Activated B cell treated with CpG ODN at 0.5 μM for 24 hours (primary cell): ENCODE measurements at regions not wholly inside any gene's neighbourhood (a gene's known extent, or its start where the extent isn't known, plus 50 kb on each side); places are given as distances from the start of the nearest gene placed in this dataset.
"Not testable (repeated sequence)": the region's sequence is repeated elsewhere in the genome, so short reads cannot be mapped to it uniquely, and the experiment has no call there.

Source experiments
- ATAC-seq: fragments of 200-7000 bp; cut with Tn5 transposase; one replicate; pipeline ENCODE4 v1.10.0; 2021; ENCODE audit warnings: low read depth, mild to moderate bottlenecking, moderate library complexity
- CTCF ChIA-PET: fragments of 350-600 bp; sonication (Branson Sonifier 250); formaldehyde crosslinking; loops from one replicate; lab custom pipeline; 2021; ENCODE audit warnings: antibody characterized with exemption; lab: Charles Lee
- POLR2A ChIA-PET: fragments of 350-600 bp; sonication (Branson Sonifier 250); formaldehyde crosslinking; loops from one replicate; lab custom pipeline; 2021; ENCODE audit warnings: antibody characterized with exemption; lab: Charles Lee
- DNase-seq: peaks from one replicate; pipeline ENCODE4 v3.0.0; 2022
- H3K27ac Mint-ChIP-seq: one replicate; pipeline ENCODE4 v1.8.0; 2020; ENCODE audit warnings: mixed read lengths
- H3K27me3 Mint-ChIP-seq: one replicate; pipeline ENCODE4 v1.8.0; 2021; ENCODE audit warnings: mixed read lengths
- H3K36me3 Mint-ChIP-seq: one replicate; pipeline ENCODE4 v1.8.0; 2021; ENCODE audit warnings: low read depth, mixed read lengths
- H3K4me1 Mint-ChIP-seq: one replicate; pipeline ENCODE4 v1.8.0; 2021; ENCODE audit warnings: mixed read lengths
- H3K4me3 Mint-ChIP-seq: one replicate; pipeline ENCODE4 v1.8.0; 2020; ENCODE audit warnings: mild to moderate bottlenecking, mixed read lengths
- H3K9me3 Mint-ChIP-seq: one replicate; pipeline ENCODE4 v1.8.0; 2020; ENCODE audit warnings: mixed read lengths
- CTCF ChIP-seq: fragments of 200-600 bp; IDR thresholded peaks from one replicate; pipeline ENCODE4 v1.8.0; 2022; ENCODE audit warnings: antibody characterized with exemption, mild to moderate bottlenecking
- intact Hi-C: fragments of 100-400 bp; cut with micrococcal nuclease; formaldehyde crosslinking; loops from one replicate; pipeline ENCODE4 v1.15.1; 2024

GRCh38 chr10:46782001-46782874 lies 129.0 kb upstream of the PTPN20 start:
- H3K4me3 Mint-ChIP-seq, intact Hi-C loops, DNase-seq, ATAC-seq, H3K36me3 Mint-ChIP-seq, H3K27me3 Mint-ChIP-seq, CTCF ChIA-PET, H3K27ac Mint-ChIP-seq, H3K4me1 Mint-ChIP-seq, H3K9me3 Mint-ChIP-seq: not testable (repeated sequence)
- POLR2A ChIA-PET, result interaction anchor here (0.6 kb wide), 1 partner anchor 533 kb away, joined by 3 read pairs; no protein-coding TSS in a partner anchor

- POLR2A ChIA-PET, H3K4me1 Mint-ChIP-seq, H3K36me3 Mint-ChIP-seq, intact Hi-C loops, H3K4me3 Mint-ChIP-seq, H3K27me3 Mint-ChIP-seq, DNase-seq, H3K9me3 Mint-ChIP-seq, H3K27ac Mint-ChIP-seq, ATAC-seq, CTCF ChIA-PET: not testable (repeated sequence)
These were observed 126.6 kb upstream of the PTPN20 start for GRCh38 chr10:46784665-46785064.

GRCh38 chr10:46786125-46786517 lies 125.1 kb upstream of the PTPN20 start:
- intact Hi-C loops, H3K27me3 Mint-ChIP-seq, H3K36me3 Mint-ChIP-seq, H3K4me1 Mint-ChIP-seq, CTCF ChIA-PET, ATAC-seq, H3K27ac Mint-ChIP-seq, POLR2A ChIA-PET, DNase-seq, H3K9me3 Mint-ChIP-seq: not testable (repeated sequence)
- H3K4me3 Mint-ChIP-seq, result peak overlapping the region; percentile 53

- H3K27me3 Mint-ChIP-seq, intact Hi-C loops, H3K9me3 Mint-ChIP-seq, CTCF ChIA-PET, H3K27ac Mint-ChIP-seq, POLR2A ChIA-PET, H3K4me1 Mint-ChIP-seq, H3K36me3 Mint-ChIP-seq: not testable (repeated sequence)
- ATAC-seq, result peak; percentile 81
- DNase-seq, result peak; percentile 41
- H3K4me3 Mint-ChIP-seq, result peak overlapping the region; percentile 93
These were observed 124.5 kb upstream of the PTPN20 start for GRCh38 chr10:46786518-46787320.

- Mint-ChIP-seq H3K27ac (no peak overlapping the region), H3K27me3 (no peaks in the 10 kb centered on the region), H3K36me3 (no peaks in the 10 kb centered on the region), H3K4me3 (peak overlapping the region; percentile 93), H3K9me3 (no peaks in the 10 kb centered on the region), H3K4me1 (peaks cover 3% of the 10 kb centered on the region)
- intact Hi-C loops, result no loop called here
- no peak for ATAC-seq
- ChIA-PET CTCF (no interaction called here), POLR2A (no interaction called here)
- no peak for DNase-seq
- TF ChIP-seq CTCF, result no peak
These were observed 124.0 kb upstream of the PTPN20 start for GRCh38 chr10:46787321-46787615.

GRCh38 chr10:46792657-46793357 lies 118.4 kb upstream of the PTPN20 start:
- intact Hi-C loops, H3K36me3 Mint-ChIP-seq, ATAC-seq, H3K27ac Mint-ChIP-seq, H3K4me1 Mint-ChIP-seq, H3K27me3 Mint-ChIP-seq, DNase-seq, CTCF ChIA-PET, POLR2A ChIA-PET, H3K4me3 Mint-ChIP-seq, H3K9me3 Mint-ChIP-seq: not testable (repeated sequence)

- POLR2A ChIA-PET, DNase-seq, H3K27ac Mint-ChIP-seq, CTCF ChIA-PET, H3K27me3 Mint-ChIP-seq, ATAC-seq, intact Hi-C loops, H3K36me3 Mint-ChIP-seq, H3K9me3 Mint-ChIP-seq, H3K4me3 Mint-ChIP-seq, H3K4me1 Mint-ChIP-seq: not testable (repeated sequence)
These were observed 114.9 kb upstream of the PTPN20 start for GRCh38 chr10:46796351-46796750.

- ATAC-seq, POLR2A ChIA-PET, H3K9me3 Mint-ChIP-seq, H3K36me3 Mint-ChIP-seq, intact Hi-C loops, H3K27me3 Mint-ChIP-seq, DNase-seq, H3K4me3 Mint-ChIP-seq, CTCF ChIA-PET, H3K4me1 Mint-ChIP-seq, H3K27ac Mint-ChIP-seq: not testable (repeated sequence)
These were observed 109.2 kb upstream of the PTPN20 start for GRCh38 chr10:46802010-46802409.

GRCh38 chr10:46803082-46803481 lies 108.1 kb upstream of the PTPN20 start:
- ATAC-seq, DNase-seq, H3K4me1 Mint-ChIP-seq, H3K27ac Mint-ChIP-seq, H3K36me3 Mint-ChIP-seq, intact Hi-C loops, CTCF ChIA-PET, POLR2A ChIA-PET, H3K9me3 Mint-ChIP-seq, H3K4me3 Mint-ChIP-seq, H3K27me3 Mint-ChIP-seq: not testable (repeated sequence)

- H3K4me3 Mint-ChIP-seq, CTCF ChIA-PET, POLR2A ChIA-PET, H3K27ac Mint-ChIP-seq, H3K36me3 Mint-ChIP-seq, intact Hi-C loops, H3K9me3 Mint-ChIP-seq, H3K4me1 Mint-ChIP-seq, ATAC-seq, DNase-seq, H3K27me3 Mint-ChIP-seq: not testable (repeated sequence)
These were observed 101.0 kb upstream of the PTPN20 start for GRCh38 chr10:46810222-46810621.

GRCh38 chr10:46816126-46816525 lies 95.1 kb upstream of the PTPN20 start:
- DNase-seq, H3K9me3 Mint-ChIP-seq, POLR2A ChIA-PET, H3K36me3 Mint-ChIP-seq, H3K4me1 Mint-ChIP-seq, H3K4me3 Mint-ChIP-seq, H3K27me3 Mint-ChIP-seq, intact Hi-C loops, ATAC-seq, CTCF ChIA-PET, H3K27ac Mint-ChIP-seq: not testable (repeated sequence)
